ENCODE measurements at regions not wholly inside any gene's neighbourhood (a gene's known extent, or its start where the extent isn't known, plus 50 kb on each side); places are given as distances from the start of the nearest gene placed in this dataset.

DNA sequence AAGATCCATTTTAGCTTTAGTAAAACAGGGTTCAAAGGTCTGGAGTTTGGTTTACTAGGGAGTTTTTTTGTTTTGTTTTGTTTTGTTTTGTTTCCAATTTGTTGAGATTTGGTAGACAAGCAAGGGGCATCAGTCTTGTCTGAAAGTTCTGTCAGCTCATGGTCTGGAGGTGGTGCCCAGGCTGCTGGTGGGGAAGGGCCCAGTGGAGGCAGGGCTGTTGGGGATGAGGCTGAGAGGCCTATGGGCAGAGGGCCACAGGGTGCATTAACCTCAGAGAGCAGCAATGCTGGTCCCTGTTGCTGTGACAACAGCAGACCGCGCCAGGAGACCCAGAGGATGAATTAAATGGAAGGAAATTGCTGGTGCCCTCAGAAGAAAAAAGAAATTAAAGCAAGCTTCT lies 174.5 kb downstream of the FGF1 start:
- TF ChIP-seq CTCF (IDR thresholded peaks at IDR 0.05; ENCODE audit: extremely low read depth in 1 of 2, insufficient read depth in 1 of 2, low read depth in 1 of 2, low read length in 2 of 2) (no peak), MAX (IDR thresholded peaks at IDR 0.05; ENCODE audit: insufficient read depth, insufficient read length) (no peak), POLR2AphosphoS5 (IDR thresholded peaks at IDR 0.05; ENCODE audit: insufficient read depth, low read depth, low read length) (no peak), GATA2 (IDR thresholded peaks at IDR 0.05; ENCODE audit: insufficient read depth, insufficient read length, low read depth, low read length) (no peak)
